Coronary artery (tissue), 2 donors: ENCODE measurements at regions not wholly inside any gene's neighbourhood (a gene's known extent, or its start where the extent isn't known, plus 50 kb on each side); places are given as distances from the start of the nearest gene placed in this dataset.

Experiments
- DNase-seq: peaks from one replicate; pipeline ENCODE4 v3.0.0-alpha.2; 2017; ENCODE audit warnings: low spot score
- H3K27ac ChIP-seq, 2 donors: fragments of 200-600 bp; sonication (generic); one replicate each; pipeline ENCODE4 v1.5.1; 2016 to 2019
- H3K4me3 ChIP-seq: fragments of 200-600 bp; sonication (generic); 2 replicates; pipeline ENCODE4 v1.5.1; 2016; ENCODE audit warnings: mild to moderate bottlenecking, moderate library complexity
- CTCF ChIP-seq: fragments of 200-600 bp; sonication (generic); IDR thresholded peaks from one replicate; pipeline ENCODE4 v1.5.1; 2019; ENCODE audit warnings: antibody characterized with exemption

- no peak overlapping the region for H3K27ac ChIP-seq
- no peak overlapping the region for H3K4me3 ChIP-seq
- no peak for TF ChIP-seq CTCF
- no peak for DNase-seq
These were observed 58.9 kb downstream of the IRX1 start for GRCh38 chr5:3654515-3654914.

- H3K4me3 ChIP-seq = no peak overlapping the region
- no peak for TF ChIP-seq CTCF
- no peak for DNase-seq
These were observed 61.2 kb downstream of the IRX1 start for GRCh38 chr5:3656803-3657202.

GRCh38 chr5:3657364-3658022 lies 61.9 kb downstream of the IRX1 start:
- no peak for TF ChIP-seq CTCF
- Histone ChIP-seq H3K4me3 (no peak overlapping the region), H3K27ac (no peak overlapping the region)
- no peak for DNase-seq

More at GRCh38 chr5:3656803-3657202, 61.2 kb downstream of the IRX1 start:
- no peak overlapping the region for H3K27ac ChIP-seq

- Histone ChIP-seq H3K27ac (no peak overlapping the region), H3K4me3 (no peak overlapping the region)
- TF ChIP-seq CTCF = no peak
- no peak for DNase-seq
These were observed 63.3 kb downstream of the IRX1 start for GRCh38 chr5:3658929-3659328.

DNA sequence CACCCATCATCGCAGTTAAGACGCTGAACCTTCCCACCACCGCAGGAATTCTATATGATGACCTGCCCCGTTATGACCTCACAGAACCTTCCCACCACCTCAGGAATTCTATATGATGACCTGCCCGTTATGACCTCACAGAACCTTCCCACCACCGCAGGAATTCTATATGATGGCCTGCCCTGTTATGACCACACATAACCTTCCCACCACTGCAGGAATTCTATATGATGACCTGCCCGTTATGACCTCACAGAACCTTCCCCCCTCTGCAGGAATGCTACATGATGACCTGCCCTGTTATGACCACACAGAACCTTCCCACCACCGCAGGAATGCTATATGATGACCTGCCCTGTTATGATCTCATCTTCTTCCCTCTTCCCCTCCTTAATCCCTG lies 64.3 kb downstream of the IRX1 start:
- no peak for TF ChIP-seq CTCF
- no peak overlapping the region for H3K27ac ChIP-seq
- H3K4me3 ChIP-seq = no peak overlapping the region
- DNase-seq = no peak

DNA sequence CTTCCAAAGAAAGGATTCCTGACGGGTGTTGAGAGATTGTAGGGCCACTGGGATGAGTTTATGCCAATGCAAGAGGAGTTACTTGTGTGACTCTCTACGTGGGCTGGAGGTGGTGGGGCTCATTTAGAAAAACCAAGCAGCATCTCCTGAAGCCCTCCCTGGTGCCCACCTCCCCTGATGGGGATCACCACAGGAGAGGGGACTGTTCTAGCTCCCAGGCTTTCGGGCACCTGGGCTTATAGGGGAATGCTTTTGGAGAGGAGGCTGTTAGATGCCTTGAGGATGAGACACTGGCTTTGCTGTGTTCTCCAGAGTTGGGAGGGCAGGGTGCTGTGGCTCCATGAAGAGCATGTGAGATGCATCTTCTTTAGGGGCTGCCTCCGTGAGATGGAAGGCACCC lies 65.0 kb downstream of the IRX1 start:
- no peak for TF ChIP-seq CTCF
- DNase-seq = no peak
- H3K27ac ChIP-seq = no peak overlapping the region
- no peak overlapping the region for H3K4me3 ChIP-seq

DNA sequence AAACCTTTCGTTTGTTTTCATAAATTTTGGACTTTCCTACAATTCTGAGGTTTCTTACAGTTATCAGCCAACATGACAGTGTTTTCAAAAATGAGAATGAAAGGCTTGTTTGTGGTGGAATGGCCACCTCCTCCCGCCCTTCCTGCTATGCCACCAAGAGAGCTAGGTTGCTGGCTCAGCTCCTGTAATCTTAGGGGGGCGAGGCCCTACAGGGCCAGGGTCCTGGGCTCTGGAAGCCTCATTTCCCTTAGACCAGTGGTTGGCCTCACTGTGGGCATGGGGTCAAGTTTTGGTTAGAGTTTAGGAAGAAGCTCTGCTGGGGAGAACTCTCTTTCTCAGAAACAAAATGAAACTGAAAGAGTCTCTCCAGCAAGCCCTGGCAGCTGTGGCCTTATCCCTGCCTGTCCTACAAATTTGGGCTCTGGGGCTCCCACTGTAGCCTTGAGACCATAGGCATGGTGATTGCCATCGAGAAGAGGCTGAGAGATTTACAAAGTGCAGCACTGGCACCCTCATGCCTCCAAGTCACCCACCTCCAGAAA lies 66.2 kb downstream of the IRX1 start:
- no peak for TF ChIP-seq CTCF
- Histone ChIP-seq H3K4me3 (no peak overlapping the region), H3K27ac (no peak overlapping the region)
- DNase-seq = no peak
